ENCODE measurements at regions not wholly inside any gene's neighbourhood (a gene's known extent, or its start where the extent isn't known, plus 50 kb on each side); places are given as distances from the start of the nearest gene placed in this dataset.

DNA sequence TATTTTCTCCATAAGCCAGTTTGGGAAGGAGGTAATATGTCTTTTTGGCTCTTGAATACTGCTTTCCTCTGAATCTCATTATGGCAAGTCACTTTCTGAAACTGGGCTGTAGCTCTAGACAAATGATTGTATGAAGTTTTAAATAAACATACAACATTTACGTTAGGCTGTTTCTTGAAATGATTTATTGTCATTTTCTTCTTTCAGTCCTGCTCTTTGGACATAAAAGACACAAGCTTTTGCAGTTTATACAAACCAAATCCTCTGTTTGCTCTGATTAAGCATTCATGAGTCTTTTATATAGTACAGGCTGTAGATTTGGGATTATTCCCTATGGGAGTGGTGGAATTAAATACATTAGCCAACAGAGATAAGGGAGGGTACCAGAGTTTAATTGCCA, 139.7 kb downstream of the CEP120 start:
- H2BK120ac ChIP-seq (ENCODE audit: low read depth, low read length, poor library complexity, severe bottlenecking): no peak overlapping the region
- H3K4me3 Mint-ChIP-seq: no peak overlapping the region
- TF ChIP-seq, protein P1, sequence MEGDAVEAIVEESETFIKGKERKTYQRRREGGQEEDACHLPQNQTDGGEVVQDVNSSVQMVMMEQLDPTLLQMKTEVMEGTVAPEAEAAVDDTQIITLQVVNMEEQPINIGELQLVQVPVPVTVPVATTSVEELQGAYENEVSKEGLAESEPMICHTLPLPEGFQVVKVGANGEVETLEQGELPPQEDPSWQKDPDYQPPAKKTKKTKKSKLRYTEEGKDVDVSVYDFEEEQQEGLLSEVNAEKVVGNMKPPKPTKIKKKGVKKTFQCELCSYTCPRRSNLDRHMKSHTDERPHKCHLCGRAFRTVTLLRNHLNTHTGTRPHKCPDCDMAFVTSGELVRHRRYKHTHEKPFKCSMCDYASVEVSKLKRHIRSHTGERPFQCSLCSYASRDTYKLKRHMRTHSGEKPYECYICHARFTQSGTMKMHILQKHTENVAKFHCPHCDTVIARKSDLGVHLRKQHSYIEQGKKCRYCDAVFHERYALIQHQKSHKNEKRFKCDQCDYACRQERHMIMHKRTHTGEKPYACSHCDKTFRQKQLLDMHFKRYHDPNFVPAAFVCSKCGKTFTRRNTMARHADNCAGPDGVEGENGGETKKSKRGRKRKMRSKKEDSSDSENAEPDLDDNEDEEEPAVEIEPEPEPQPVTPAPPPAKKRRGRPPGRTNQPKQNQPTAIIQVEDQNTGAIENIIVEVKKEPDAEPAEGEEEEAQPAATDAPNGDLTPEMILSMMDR (conservative IDR thresholded peaks at IDR 0.05): no peak
- peaks cover 21 to 27% of the 10 kb centered on the region in 2 experiments for H3K4me1 Mint-ChIP-seq
- peaks cover 4% of the 10 kb centered on the region for H3K23me2 ChIP-seq (ENCODE audit: insufficient read length, low read depth, low read length, poor library complexity, severe bottlenecking)
- H3K27me3 Mint-ChIP-seq (ENCODE audit: low read depth): peaks cover 40% of the 10 kb centered on the region
- H3K79me1 ChIP-seq (ENCODE audit: insufficient read depth, low read depth, low read length, poor library complexity, severe bottlenecking): no peaks in the 10 kb centered on the region
- H3K27me3 ChIP-seq (ENCODE audit: insufficient read depth, low read length): no peaks in the 10 kb centered on the region; the same call in 1 of the 2 replicates
- H3K36me3 Mint-ChIP-seq (ENCODE audit: insufficient read depth in 1 of 3, low read depth in 3 of 3): no peaks in the 10 kb centered on the region
- H2BK20ac ChIP-seq (ENCODE audit: low read depth, low read length, poor library complexity, severe bottlenecking): no peak overlapping the region
- no peak overlapping the region for H2AFZ ChIP-seq (ENCODE audit: low read length)
- no peak overlapping the region for H2AK5ac ChIP-seq (ENCODE audit: insufficient read length, low read length)
- H3K9me3 ChIP-seq (ENCODE audit: control insufficient read depth, low read depth, low read length): no peaks in the 10 kb centered on the region
- no peak overlapping the region for H2BK5ac ChIP-seq (ENCODE audit: insufficient read length, low read length)
- H4K5ac ChIP-seq (ENCODE audit: insufficient read length, low read depth, low read length): no peak overlapping the region
- H3K9me3 Mint-ChIP-seq: no peaks in the 10 kb centered on the region
- no peak overlapping the region for H2BK15ac ChIP-seq (ENCODE audit: low read depth, low read length)
- H3K4ac ChIP-seq (ENCODE audit: low read depth, low read length): no peak overlapping the region
- H3K79me2 ChIP-seq (ENCODE audit: insufficient read depth, low read length): no peaks in the 10 kb centered on the region
- no peak overlapping the region for H3K23ac ChIP-seq (ENCODE audit: insufficient read length, low read depth, low read length)
- H3K4me2 ChIP-seq (ENCODE audit: insufficient read depth, insufficient read length, low read length): no peak overlapping the region
- no CpG with 5 or more reads among the region's 1 CpG for WGBS (ENCODE audit: extremely low coverage, insufficient read length, low lambda C conversion rate)
- no peak overlapping the region for H3K27ac ChIP-seq (ENCODE audit: insufficient read length, low read depth, low read length)
- H4K8ac ChIP-seq (replicated peaks; ENCODE audit: insufficient read length, low read depth, low read length): no peak overlapping the region
- no peak overlapping the region for H2BK12ac ChIP-seq (ENCODE audit: insufficient read length, low read depth, low read length)
- no peak overlapping the region for H3K14ac ChIP-seq (ENCODE audit: insufficient read depth, low read length)
- no peak overlapping the region for H3T11ph ChIP-seq (ENCODE audit: low read length)
- H3K27ac Mint-ChIP-seq: no peak overlapping the region
- H4K91ac ChIP-seq (ENCODE audit: insufficient read length, low read depth, low read length): no peak overlapping the region
- no peak for DNase-seq
- H3K56ac ChIP-seq (ENCODE audit: insufficient read length, low read depth, low read length): no peak overlapping the region
- no peaks in the 10 kb centered on the region for H4K20me1 ChIP-seq (ENCODE audit: control insufficient read depth, insufficient read depth, insufficient read length)
- H3K9ac ChIP-seq (ENCODE audit: extremely low read depth, insufficient read length, low read length): no peak overlapping the region
- H3K18ac ChIP-seq (ENCODE audit: insufficient read length, low read depth, low read length): no peak overlapping the region
- H3K4me1 ChIP-seq (ENCODE audit: insufficient read depth, low read length): no peaks in the 10 kb centered on the region
